ENCODE measurements at regions not wholly inside any gene's neighbourhood (a gene's known extent, or its start where the extent isn't known, plus 50 kb on each side); places are given as distances from the start of the nearest gene placed in this dataset.

GRCh38 chr13:109884462-109884861, 98.1 kb upstream of the IRS2 start:
- no peak overlapping the region for H3K27ac ChIP-seq (ENCODE audit: low read depth, low read length, poor library complexity, severe bottlenecking)
- TF ChIP-seq EZH2phosphoT487 (IDR thresholded peaks at IDR 0.05; ENCODE audit: borderline replicate concordance, low read depth, low read length) (no peak), CTCF (conservative IDR thresholded peaks at IDR 0.05; ENCODE audit: low read length) (no peak)

GRCh38 chr13:109883181-109884180, 97.1 kb upstream of the IRS2 start:
- no peak overlapping the region for H3K4me3 ChIP-seq (ENCODE audit: low read depth, low read length, poor library complexity, severe bottlenecking)
- intact Hi-C loops (cut with micrococcal nuclease; ENCODE audit: unreplicated experiment): no loop called here
- H3K27ac ChIP-seq (ENCODE audit: low read depth, low read length, poor library complexity, severe bottlenecking): no peak overlapping the region
- no peaks in the 10 kb centered on the region for H3K79me2 ChIP-seq (ENCODE audit: insufficient read depth, low read depth, low read length)
- ChIA-PET POLR2A (interaction anchor here (0.6 kb wide), 1 partner anchor 753 kb away, joined by 3 read pairs; no protein-coding TSS in a partner anchor), CTCF (ENCODE audit: unreplicated experiment) (no interaction called here)
- H3K4me2 ChIP-seq (ENCODE audit: low read length): no peak overlapping the region
- H3K9me2 ChIP-seq (ENCODE audit: insufficient read depth, low read length): no peaks in the 10 kb centered on the region
- no peaks in the 10 kb centered on the region for H3K9me3 ChIP-seq (ENCODE audit: low read length)
- no peaks in the 10 kb centered on the region for H3K36me3 ChIP-seq (ENCODE audit: insufficient read depth, low read length)
- H3K4me1 ChIP-seq (ENCODE audit: insufficient read depth, low read length, poor library complexity, severe bottlenecking): no peaks in the 10 kb centered on the region
- no peak for DNase-seq (ENCODE audit: low spot score)
- no TSS peak for BruUV-seq (replicated peaks)
- TF ChIP-seq EZH2phosphoT487 (IDR thresholded peaks at IDR 0.05; ENCODE audit: borderline replicate concordance, low read depth, low read length) (no peak), CTCF (conservative IDR thresholded peaks at IDR 0.05; ENCODE audit: low read length) (no peak)
- H2AFZ ChIP-seq (ENCODE audit: low read length): no peak overlapping the region
- H4K20me1 ChIP-seq (ENCODE audit: insufficient read depth, low read length): no peaks in the 10 kb centered on the region

More at GRCh38 chr13:109884462-109884861, 98.1 kb upstream of the IRS2 start:
- Histone ChIP-seq H3K36me3 (ENCODE audit: insufficient read depth, low read length) (no peaks in the 10 kb centered on the region), H3K4me1 (ENCODE audit: insufficient read depth, low read length, poor library complexity, severe bottlenecking) (no peaks in the 10 kb centered on the region), H3K9me2 (ENCODE audit: insufficient read depth, low read length) (no peaks in the 10 kb centered on the region), H4K20me1 (ENCODE audit: insufficient read depth, low read length) (no peaks in the 10 kb centered on the region), H3K4me3 (ENCODE audit: low read depth, low read length, poor library complexity, severe bottlenecking) (no peak overlapping the region), H2AFZ (ENCODE audit: low read length) (no peak overlapping the region), H3K79me2 (ENCODE audit: insufficient read depth, low read depth, low read length) (no peaks in the 10 kb centered on the region), H3K9me3 (ENCODE audit: low read length) (no peaks in the 10 kb centered on the region), H3K4me2 (ENCODE audit: low read length) (no peak overlapping the region)
- CTCF ChIA-PET (ENCODE audit: unreplicated experiment): no interaction called here
- POLR2A ChIA-PET: no interaction called here
- intact Hi-C loops (cut with micrococcal nuclease; ENCODE audit: unreplicated experiment): no loop called here
- BruUV-seq (replicated peaks): no TSS peak
- no peak for DNase-seq (ENCODE audit: low spot score)
